Prostate gland (tissue), 2 donors: ENCODE measurements at regions not wholly inside any gene's neighbourhood (a gene's known extent, or its start where the extent isn't known, plus 50 kb on each side); places are given as distances from the start of the nearest gene placed in this dataset.

Source experiments
- POLR2AphosphoS5 ChIP-seq: sonication (generic); formaldehyde crosslinking; IDR thresholded peaks from one replicate; pipeline ENCODE4 v1.6.1; 2017; ENCODE audit warnings: antibody characterized with exemption
- TF ChIP-seq, protein P1 (sequence below), 4 experiments: fragments of 200-600 bp in 2 of 4; fragments of 450-650 bp in 2 of 4; sonication (generic) in 2 of 4; IDR thresholded peaks; 1 replicate in 3 of 4; 2 replicates in 1 of 4; pipeline ENCODE4 v1.5.1; 2016 to 2019; ENCODE audit warnings: antibody characterized with exemption in 4 of 4, mild to moderate bottlenecking in 2 of 4, moderate library complexity in 2 of 4

DNA sequence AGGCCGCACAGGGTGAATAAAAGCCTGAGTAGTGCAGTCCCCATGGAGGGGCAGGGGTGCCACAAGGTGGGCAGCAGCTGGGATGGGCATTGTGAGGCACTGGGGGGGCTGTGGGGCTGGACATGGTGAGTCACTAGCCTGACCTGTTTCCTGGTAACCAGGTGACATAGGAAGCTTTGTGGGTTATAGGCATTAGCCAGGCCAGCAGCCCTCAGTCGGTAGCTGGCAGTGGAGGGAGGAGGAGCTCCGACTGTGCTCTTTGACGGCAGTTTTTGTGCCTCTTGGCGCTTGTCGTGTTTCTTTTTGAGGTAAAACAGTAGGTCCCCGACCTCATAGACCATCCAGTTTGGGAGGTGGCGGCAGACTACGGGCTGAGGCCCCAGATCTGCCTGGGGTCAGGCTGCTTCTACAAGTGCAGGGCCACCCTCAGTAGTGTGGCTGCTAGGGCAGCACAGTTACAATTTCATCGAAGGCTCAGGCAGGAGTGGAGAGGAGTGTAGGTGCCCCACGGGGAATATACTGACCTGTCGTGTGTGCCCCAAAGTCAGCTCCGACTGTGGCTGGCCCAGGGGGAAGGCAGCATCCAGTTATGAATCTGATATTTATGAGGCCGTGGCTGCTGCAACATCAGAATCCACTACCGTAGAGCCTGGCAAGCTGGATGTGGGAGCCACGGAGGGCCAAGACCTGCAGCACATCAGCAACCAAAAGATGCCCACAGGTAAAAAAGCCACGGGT lies 107.7 kb downstream of the CRYBB2 start:
- TF ChIP-seq, protein P1, sequence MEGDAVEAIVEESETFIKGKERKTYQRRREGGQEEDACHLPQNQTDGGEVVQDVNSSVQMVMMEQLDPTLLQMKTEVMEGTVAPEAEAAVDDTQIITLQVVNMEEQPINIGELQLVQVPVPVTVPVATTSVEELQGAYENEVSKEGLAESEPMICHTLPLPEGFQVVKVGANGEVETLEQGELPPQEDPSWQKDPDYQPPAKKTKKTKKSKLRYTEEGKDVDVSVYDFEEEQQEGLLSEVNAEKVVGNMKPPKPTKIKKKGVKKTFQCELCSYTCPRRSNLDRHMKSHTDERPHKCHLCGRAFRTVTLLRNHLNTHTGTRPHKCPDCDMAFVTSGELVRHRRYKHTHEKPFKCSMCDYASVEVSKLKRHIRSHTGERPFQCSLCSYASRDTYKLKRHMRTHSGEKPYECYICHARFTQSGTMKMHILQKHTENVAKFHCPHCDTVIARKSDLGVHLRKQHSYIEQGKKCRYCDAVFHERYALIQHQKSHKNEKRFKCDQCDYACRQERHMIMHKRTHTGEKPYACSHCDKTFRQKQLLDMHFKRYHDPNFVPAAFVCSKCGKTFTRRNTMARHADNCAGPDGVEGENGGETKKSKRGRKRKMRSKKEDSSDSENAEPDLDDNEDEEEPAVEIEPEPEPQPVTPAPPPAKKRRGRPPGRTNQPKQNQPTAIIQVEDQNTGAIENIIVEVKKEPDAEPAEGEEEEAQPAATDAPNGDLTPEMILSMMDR (IDR thresholded peaks at IDR 0.05), result no peak
- TF ChIP-seq POLR2AphosphoS5, result no peak
